ENCODE measurements at regions not wholly inside any gene's neighbourhood (a gene's known extent, or its start where the extent isn't known, plus 50 kb on each side); places are given as distances from the start of the nearest gene placed in this dataset.

GRCh38 chr15:98195796-98196195, 235.3 kb downstream of the ARRDC4 start:
- DNase-seq (ENCODE audit: low read depth): no peak
- no peak overlapping the region for H3K4me3 ChIP-seq (ENCODE audit: low read depth, low read length)
- no peak for TF ChIP-seq MAX (IDR thresholded peaks at IDR 0.05; ENCODE audit: low read depth, low read length)
- TF ChIP-seq CTCF (IDR thresholded peaks at IDR 0.05; ENCODE audit: low read depth, low read length): no peak
- no peak for TF ChIP-seq MYC (IDR thresholded peaks at IDR 0.05; ENCODE audit: low read depth, low read length)
- no peak for TF ChIP-seq POLR2A (IDR thresholded peaks at IDR 0.05; ENCODE audit: extremely low read depth, insufficient read length)

- DNase-seq (ENCODE audit: low read depth): no peak
- TF ChIP-seq POLR2A (IDR thresholded peaks at IDR 0.05; ENCODE audit: extremely low read depth, insufficient read length): no peak
- no peak for TF ChIP-seq MAX (IDR thresholded peaks at IDR 0.05; ENCODE audit: low read depth, low read length)
- no peak for TF ChIP-seq MYC (IDR thresholded peaks at IDR 0.05; ENCODE audit: low read depth, low read length)
- no peak for TF ChIP-seq CTCF (IDR thresholded peaks at IDR 0.05; ENCODE audit: low read depth, low read length)
- H3K4me3 ChIP-seq (ENCODE audit: low read depth, low read length): no peak overlapping the region
Measured at GRCh38 chr15:98196371-98196770, 235.9 kb downstream of the ARRDC4 start.

- DNase-seq (ENCODE audit: low read depth): no peak
- H3K4me3 ChIP-seq (ENCODE audit: low read depth, low read length): no peak overlapping the region
- no peak for TF ChIP-seq MYC (IDR thresholded peaks at IDR 0.05; ENCODE audit: low read depth, low read length)
- no peak for TF ChIP-seq POLR2A (IDR thresholded peaks at IDR 0.05; ENCODE audit: extremely low read depth, insufficient read length)
- TF ChIP-seq CTCF (IDR thresholded peaks at IDR 0.05; ENCODE audit: low read depth, low read length): no peak
- TF ChIP-seq MAX (IDR thresholded peaks at IDR 0.05; ENCODE audit: low read depth, low read length): no peak
Measured at GRCh38 chr15:98202256-98202655, 241.8 kb downstream of the ARRDC4 start.

GRCh38 chr15:98203872-98204660, 243.6 kb downstream of the ARRDC4 start:
- TF ChIP-seq MYC (IDR thresholded peaks at IDR 0.05; ENCODE audit: low read depth, low read length) (no peak), CTCF (IDR thresholded peaks at IDR 0.05; ENCODE audit: low read depth, low read length) (no peak), POLR2A (IDR thresholded peaks at IDR 0.05; ENCODE audit: extremely low read depth, insufficient read length) (no peak), MAX (IDR thresholded peaks at IDR 0.05; ENCODE audit: low read depth, low read length) (no peak)
- no peak for DNase-seq (ENCODE audit: low read depth)
- no peak overlapping the region for H3K4me3 ChIP-seq (ENCODE audit: low read depth, low read length)

- no peak for TF ChIP-seq CTCF (IDR thresholded peaks at IDR 0.05; ENCODE audit: low read depth, low read length)
- no peak for TF ChIP-seq MYC (IDR thresholded peaks at IDR 0.05; ENCODE audit: low read depth, low read length)
- no peak for TF ChIP-seq POLR2A (IDR thresholded peaks at IDR 0.05; ENCODE audit: extremely low read depth, insufficient read length)
- no peak for TF ChIP-seq MAX (IDR thresholded peaks at IDR 0.05; ENCODE audit: low read depth, low read length)
Measured at GRCh38 chr15:98207928-98208327, 247.4 kb downstream of the ARRDC4 start.

More at GRCh38 chr15:98207928-98208327, 247.4 kb downstream of the ARRDC4 start:
- DNase-seq (ENCODE audit: low read depth): no peak
- no peak overlapping the region for H3K4me3 ChIP-seq (ENCODE audit: low read depth, low read length)

All from NB4 (cell line).